Coronary artery (tissue), 2 donors: ENCODE measurements at regions not wholly inside any gene's neighbourhood (a gene's known extent, or its start where the extent isn't known, plus 50 kb on each side); places are given as distances from the start of the nearest gene placed in this dataset.

Source experiments
- DNase-seq: peaks from one replicate; pipeline ENCODE4 v3.0.0-alpha.2; 2017; ENCODE audit warnings: low spot score
- H3K27ac ChIP-seq, 2 donors: fragments of 200-600 bp; sonication (generic); one replicate each; pipeline ENCODE4 v1.5.1; 2016 to 2019
- H3K4me3 ChIP-seq: fragments of 200-600 bp; sonication (generic); 2 replicates; pipeline ENCODE4 v1.5.1; 2016; ENCODE audit warnings: mild to moderate bottlenecking, moderate library complexity
- TF ChIP-seq, protein P1 (sequence below): fragments of 200-600 bp; sonication (generic); IDR thresholded peaks from one replicate; pipeline ENCODE4 v1.5.1; 2019; ENCODE audit warnings: antibody characterized with exemption

- DNase-seq, result no peak
- Histone ChIP-seq H3K4me3 (no peak overlapping the region), H3K27ac (peak overlapping the region; percentile 50 to 100)
- TF ChIP-seq, protein P1, sequence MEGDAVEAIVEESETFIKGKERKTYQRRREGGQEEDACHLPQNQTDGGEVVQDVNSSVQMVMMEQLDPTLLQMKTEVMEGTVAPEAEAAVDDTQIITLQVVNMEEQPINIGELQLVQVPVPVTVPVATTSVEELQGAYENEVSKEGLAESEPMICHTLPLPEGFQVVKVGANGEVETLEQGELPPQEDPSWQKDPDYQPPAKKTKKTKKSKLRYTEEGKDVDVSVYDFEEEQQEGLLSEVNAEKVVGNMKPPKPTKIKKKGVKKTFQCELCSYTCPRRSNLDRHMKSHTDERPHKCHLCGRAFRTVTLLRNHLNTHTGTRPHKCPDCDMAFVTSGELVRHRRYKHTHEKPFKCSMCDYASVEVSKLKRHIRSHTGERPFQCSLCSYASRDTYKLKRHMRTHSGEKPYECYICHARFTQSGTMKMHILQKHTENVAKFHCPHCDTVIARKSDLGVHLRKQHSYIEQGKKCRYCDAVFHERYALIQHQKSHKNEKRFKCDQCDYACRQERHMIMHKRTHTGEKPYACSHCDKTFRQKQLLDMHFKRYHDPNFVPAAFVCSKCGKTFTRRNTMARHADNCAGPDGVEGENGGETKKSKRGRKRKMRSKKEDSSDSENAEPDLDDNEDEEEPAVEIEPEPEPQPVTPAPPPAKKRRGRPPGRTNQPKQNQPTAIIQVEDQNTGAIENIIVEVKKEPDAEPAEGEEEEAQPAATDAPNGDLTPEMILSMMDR, result no peak
Observed at GRCh38 chr22:46093796-46094195, 56.5 kb upstream of the PPARA start.

- Histone ChIP-seq H3K27ac (peak overlapping the region; percentile 50 to 100), H3K4me3 (no peak overlapping the region)
- TF ChIP-seq, protein P1, result no peak
Observed at GRCh38 chr22:46094676-46095075, 55.6 kb upstream of the PPARA start.

DNA sequence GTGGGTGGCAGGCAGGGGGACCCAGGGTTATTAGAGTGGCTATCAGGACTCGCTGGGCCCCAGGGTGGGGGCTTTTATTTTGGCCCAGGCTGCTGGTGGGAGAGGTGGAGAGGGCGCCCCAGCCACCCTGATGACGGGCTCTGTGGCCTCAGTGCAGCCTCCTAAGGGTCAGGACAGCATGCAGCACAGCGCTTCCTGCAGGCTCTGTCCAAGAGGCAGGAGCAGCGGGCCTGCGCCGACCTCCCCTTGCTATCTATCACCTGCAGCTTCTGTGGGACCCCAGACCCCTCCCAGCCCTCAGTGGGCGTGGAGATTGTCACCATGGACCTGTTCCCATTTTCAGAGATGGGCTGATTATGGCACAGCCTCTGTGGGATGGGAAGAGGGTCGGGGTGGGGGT lies 54.3 kb upstream of the PPARA start:
- DNase-seq, result no peak
- H3K4me3 ChIP-seq, result no peak overlapping the region
- peak overlapping the region in 1 of 2 donors; percentile 100 for H3K27ac ChIP-seq
- TF ChIP-seq, protein P1, result no peak

More at GRCh38 chr22:46094676-46095075, 55.6 kb upstream of the PPARA start:
- DNase-seq, result no peak

GRCh38 chr22:46096706-46097230 lies 53.6 kb upstream of the PPARA start:
- TF ChIP-seq, protein P1, result no peak
- Histone ChIP-seq H3K4me3 (no peak overlapping the region), H3K27ac (peak overlapping the region; percentile 24 to 100)
- DNase-seq, result no peak

DNA sequence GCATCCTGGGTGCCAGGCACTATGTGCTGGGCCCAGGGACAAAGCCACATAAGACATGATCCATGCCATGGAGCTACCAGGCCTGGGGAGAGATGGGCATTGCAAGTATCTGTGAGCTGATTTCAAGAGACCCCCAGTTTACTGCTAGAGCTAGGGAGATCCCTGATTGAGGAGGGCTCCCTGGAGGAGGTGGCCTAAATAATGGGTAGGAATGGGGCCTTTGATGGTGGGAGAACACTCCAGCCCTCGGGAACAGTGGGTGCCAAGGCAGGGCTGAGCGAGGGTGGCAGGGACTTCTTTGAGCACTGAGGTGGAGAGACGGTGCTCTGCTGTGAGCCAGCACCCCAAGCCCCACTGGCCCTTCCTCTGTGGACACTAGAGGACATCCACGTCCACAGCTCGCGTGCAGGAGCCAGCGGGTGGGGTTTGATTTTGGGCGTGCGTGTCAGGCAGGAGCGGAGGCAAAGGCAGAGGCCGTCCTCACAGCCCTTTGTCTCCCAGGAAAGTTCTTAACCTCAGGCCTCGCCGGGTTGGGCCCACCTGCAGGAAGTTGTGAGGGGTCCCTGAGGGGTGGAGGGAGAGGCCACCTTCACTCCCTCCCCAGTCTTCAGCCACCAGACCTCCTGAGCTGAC lies 52.9 kb upstream of the PPARA start:
- TF ChIP-seq, protein P1, result no peak
- no peak overlapping the region for H3K4me3 ChIP-seq
- peak overlapping the region; percentile 24 to 100 for H3K27ac ChIP-seq
- DNase-seq, result no peak

- Histone ChIP-seq H3K4me3 (no peak overlapping the region), H3K27ac (peak overlapping the region in 1 of 2 donors; percentile 100)
- TF ChIP-seq, protein P1, result no peak
- DNase-seq, result no peak
Observed at GRCh38 chr22:46098525-46099475, 51.5 kb upstream of the PPARA start.
